ENCODE measurements at regions not wholly inside any gene's neighbourhood (a gene's known extent, or its start where the extent isn't known, plus 50 kb on each side); places are given as distances from the start of the nearest gene placed in this dataset.

DNA sequence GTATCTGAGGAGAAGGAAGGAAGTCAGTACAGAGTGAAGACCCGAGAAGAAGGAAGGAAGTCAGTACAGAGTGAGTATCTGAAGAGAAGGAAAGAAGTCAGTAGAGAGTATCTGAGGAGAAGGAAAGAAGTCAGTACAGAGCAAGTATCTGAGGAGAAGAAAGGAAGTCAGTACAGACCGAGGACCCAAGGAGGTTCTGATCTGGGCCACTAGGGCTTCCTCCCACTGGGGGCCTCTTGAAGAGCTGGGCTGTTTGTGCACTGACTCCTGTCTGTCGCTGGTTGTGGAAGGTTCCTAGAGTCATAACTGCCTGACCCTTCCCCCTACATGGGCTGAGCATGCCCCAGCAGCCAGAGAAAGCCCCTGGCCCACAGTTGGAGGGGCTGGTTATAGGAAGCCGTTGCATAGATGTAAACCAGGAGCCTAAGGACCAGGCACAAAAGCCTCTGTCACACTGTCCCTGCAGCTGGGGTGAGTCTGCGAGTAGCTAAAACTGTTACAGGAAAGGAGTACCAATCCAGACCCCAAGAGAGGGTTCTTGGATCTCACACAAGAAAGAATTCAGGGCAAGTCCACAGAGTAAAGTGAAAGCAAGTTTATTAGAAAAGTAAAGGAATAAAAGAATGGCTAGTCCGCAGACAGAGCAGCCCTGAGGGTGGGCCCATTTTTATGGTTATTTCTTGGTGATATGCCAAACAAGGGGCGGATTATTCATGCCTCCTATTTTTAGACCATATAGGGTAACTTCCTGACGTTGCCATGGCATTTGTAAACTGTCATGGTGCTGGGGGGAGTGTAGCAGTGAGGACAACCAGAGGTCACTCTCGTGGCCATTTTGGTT is 395.9 kb downstream of the PREX1 start:
- WGBS, 2 experiments: 85 to 86% methylated on average over 9 of the region's 9 CpGs
- Histone ChIP-seq H3K4me3 (ENCODE audit: insufficient read depth, low read depth, low read length) (no peak overlapping the region), H3K4me1 (ENCODE audit: control insufficient read depth, insufficient read depth, low read length) (no peaks in the 10 kb centered on the region), H3K27ac (ENCODE audit: insufficient read depth, low read depth, low read length, poor library complexity, severe bottlenecking) (no peak overlapping the region), H3K27me3 (ENCODE audit: control insufficient read depth, insufficient read depth, low read length, poor library complexity, severe bottlenecking) (peaks cover 6% of the 10 kb centered on the region), H3K36me3 (ENCODE audit: control insufficient read depth, insufficient read depth, low read length) (no peaks in the 10 kb centered on the region), H3K9me3 (ENCODE audit: control insufficient read depth, low read length) (no peaks in the 10 kb centered on the region)

DNA sequence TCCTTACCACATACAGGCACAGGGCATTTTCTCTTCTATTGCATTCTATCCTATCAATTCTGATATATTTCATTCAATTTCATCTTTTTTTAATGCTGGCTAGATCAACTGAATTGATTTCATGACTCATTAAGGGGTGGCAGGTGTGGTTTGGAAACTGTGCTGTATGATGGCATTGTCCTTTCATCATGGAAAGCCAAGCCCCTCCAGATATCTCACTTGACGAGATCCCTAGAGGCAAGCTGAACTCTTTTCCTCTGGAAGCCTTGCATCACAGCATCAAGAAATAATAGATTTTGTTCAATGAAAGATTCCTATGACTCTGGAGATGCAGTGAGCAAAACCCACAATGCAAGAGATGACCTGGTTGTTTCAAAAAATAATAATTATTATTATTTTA is 401.2 kb downstream of the PREX1 start:
- Histone ChIP-seq H3K27me3 (ENCODE audit: control insufficient read depth, insufficient read depth, low read length, poor library complexity, severe bottlenecking) (peaks cover 6% of the 10 kb centered on the region), H3K36me3 (ENCODE audit: control insufficient read depth, insufficient read depth, low read length) (no peaks in the 10 kb centered on the region), H3K4me1 (ENCODE audit: control insufficient read depth, insufficient read depth, low read length) (peaks cover 9% of the 10 kb centered on the region), H3K27ac (ENCODE audit: insufficient read depth, low read depth, low read length, poor library complexity, severe bottlenecking) (no peak overlapping the region), H3K4me3 (ENCODE audit: insufficient read depth, low read depth, low read length) (no peak overlapping the region), H3K9me3 (ENCODE audit: control insufficient read depth, low read length) (no peaks in the 10 kb centered on the region)
- WGBS, 2 experiments: 92 to 100% methylated on average over 1 of the region's 1 CpG

DNA sequence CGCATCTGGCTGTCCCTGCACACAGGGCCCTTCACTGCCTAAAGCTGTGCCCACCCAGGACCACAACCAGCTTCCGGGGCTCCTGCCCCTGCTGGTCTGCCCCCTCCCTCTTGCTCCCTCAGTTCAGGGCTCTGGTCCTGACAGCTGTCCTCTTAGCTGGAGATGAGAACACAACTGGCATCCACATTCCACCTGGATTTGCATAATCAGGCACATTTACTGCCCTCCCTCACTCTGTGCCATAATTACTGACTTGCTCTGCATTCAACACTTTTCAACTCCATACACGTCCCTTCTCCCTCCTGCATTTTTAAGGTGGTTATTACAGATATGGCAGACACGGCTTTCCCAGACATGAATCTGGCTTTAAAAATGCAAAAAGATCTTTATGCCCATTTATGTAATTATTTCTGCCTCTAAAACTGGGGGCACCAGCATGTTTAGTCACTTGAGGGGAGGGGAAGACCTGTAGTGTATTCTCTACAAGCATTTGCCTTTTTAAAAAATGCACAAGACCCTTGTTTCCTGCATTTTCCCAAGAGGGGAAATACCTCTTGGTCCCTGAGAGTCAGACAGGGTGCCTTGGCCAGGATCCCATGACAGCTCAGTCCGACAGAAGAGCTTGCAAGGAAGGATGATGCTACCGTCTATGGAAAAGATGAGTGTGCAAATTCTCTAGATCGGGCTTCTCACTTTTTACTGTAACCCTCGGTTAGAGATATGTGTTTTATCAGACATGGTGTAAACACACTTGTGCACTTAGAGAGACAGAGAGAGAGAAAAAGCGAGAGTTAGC is 401.8 kb downstream of the PREX1 start:
- Histone ChIP-seq H3K9me3 (ENCODE audit: control insufficient read depth, low read length) (no peaks in the 10 kb centered on the region), H3K4me1 (ENCODE audit: control insufficient read depth, insufficient read depth, low read length) (peaks cover 9% of the 10 kb centered on the region), H3K27me3 (ENCODE audit: control insufficient read depth, insufficient read depth, low read length, poor library complexity, severe bottlenecking) (peaks cover 12% of the 10 kb centered on the region), H3K4me3 (ENCODE audit: insufficient read depth, low read depth, low read length) (no peak overlapping the region), H3K27ac (ENCODE audit: insufficient read depth, low read depth, low read length, poor library complexity, severe bottlenecking) (no peak overlapping the region), H3K36me3 (ENCODE audit: control insufficient read depth, insufficient read depth, low read length) (no peaks in the 10 kb centered on the region)
- 66 to 75% methylated on average over 9 of the region's 9 CpGs for WGBS, 2 experiments

DNA sequence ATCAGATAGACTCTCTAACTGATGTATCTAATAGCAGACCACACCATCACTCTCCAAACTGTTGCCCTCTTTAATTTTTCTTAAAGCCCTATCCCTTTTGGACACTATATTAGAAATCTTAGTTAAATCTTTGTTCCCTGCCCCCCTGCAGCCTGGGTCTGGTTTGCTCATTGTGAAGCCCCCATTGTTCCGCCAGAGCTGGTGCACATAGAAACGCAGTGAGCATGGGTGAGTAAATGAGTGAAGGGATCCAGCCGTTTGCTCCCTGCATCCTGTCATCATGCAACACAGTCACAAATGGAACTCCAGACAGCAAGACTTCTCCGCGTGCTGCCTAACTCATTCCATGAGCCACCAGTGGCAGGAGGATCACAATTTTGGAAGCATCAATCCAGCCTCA is 402.5 kb downstream of the PREX1 start:
- H3K27ac ChIP-seq (ENCODE audit: insufficient read depth, low read depth, low read length, poor library complexity, severe bottlenecking): no peak overlapping the region
- peaks cover 9% of the 10 kb centered on the region for H3K4me1 ChIP-seq (ENCODE audit: control insufficient read depth, insufficient read depth, low read length)
- peaks cover 17% of the 10 kb centered on the region for H3K27me3 ChIP-seq (ENCODE audit: control insufficient read depth, insufficient read depth, low read length, poor library complexity, severe bottlenecking)
- WGBS, 2 experiments: 66 to 67% methylated on average over 5 of the region's 5 CpGs
- no peaks in the 10 kb centered on the region for H3K9me3 ChIP-seq (ENCODE audit: control insufficient read depth, low read length)
- H3K36me3 ChIP-seq (ENCODE audit: control insufficient read depth, insufficient read depth, low read length): no peaks in the 10 kb centered on the region
- no peak overlapping the region for H3K4me3 ChIP-seq (ENCODE audit: insufficient read depth, low read depth, low read length)

DNA sequence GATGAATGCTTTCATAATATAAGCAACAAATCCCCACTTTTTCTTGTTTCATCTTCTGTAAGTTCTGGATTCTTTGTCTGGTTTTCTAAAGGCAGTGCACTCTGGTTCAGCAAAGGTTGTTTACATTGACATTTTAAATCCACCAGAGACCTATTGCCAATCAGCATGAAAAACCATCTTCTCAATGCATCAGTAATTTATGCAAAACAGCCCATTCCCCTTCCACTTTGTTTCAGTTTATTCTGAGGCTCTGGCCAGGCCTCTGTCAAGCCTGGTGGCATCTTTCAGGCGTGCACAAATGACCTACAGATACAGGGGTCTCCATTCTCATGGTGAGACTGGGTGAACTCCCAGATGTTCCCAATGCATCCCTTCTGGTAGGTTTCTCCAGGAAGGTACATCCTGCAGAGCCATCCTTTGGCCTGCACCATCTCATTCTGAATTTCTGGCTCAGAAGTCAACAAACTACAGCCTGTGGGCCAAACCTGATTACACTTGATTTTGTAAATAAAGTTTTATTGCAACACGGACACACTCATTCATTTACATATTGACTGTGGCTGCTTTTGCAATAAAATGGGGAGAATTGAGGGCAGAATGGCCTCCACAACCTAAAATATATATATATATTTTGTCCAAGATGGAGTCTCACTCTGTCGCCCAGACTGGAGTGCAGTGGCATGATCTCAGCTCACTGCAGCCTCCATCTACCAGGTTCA is 405.4 kb downstream of the PREX1 start:
- 90 to 96% methylated on average over 2 to 3 of the region's 3 CpGs for WGBS, 2 experiments
- H3K9me3 ChIP-seq (ENCODE audit: control insufficient read depth, low read length): no peaks in the 10 kb centered on the region
- peaks cover 15% of the 10 kb centered on the region for H3K4me1 ChIP-seq (ENCODE audit: control insufficient read depth, insufficient read depth, low read length)
- H3K36me3 ChIP-seq (ENCODE audit: control insufficient read depth, insufficient read depth, low read length): no peaks in the 10 kb centered on the region
- H3K27ac ChIP-seq (ENCODE audit: insufficient read depth, low read depth, low read length, poor library complexity, severe bottlenecking): no peak overlapping the region
- H3K27me3 ChIP-seq (ENCODE audit: control insufficient read depth, insufficient read depth, low read length, poor library complexity, severe bottlenecking): peaks cover 27% of the 10 kb centered on the region
- no peak overlapping the region for H3K4me3 ChIP-seq (ENCODE audit: insufficient read depth, low read depth, low read length)

DNA sequence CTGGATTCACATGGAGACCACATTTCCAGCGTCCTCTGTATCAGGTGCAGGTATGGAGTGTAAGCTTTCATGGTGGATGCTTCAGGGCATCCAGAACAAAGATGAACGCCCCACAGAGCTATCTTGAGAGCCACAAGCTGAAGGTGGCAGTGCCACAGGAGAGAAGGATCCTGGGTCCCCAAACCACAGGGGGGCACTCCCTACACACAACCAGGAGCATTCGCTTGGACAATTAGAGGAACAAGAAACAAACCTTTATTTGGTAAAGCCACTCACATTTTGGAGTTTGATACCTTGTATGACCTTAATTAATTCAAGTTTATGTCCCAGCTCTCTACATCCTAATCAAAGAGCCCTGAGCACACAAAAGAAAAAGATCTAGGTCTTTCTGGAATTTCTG is 406.3 kb downstream of the PREX1 start:
- peaks cover 35% of the 10 kb centered on the region for H3K27me3 ChIP-seq (ENCODE audit: control insufficient read depth, insufficient read depth, low read length, poor library complexity, severe bottlenecking)
- H3K9me3 ChIP-seq (ENCODE audit: control insufficient read depth, low read length): no peaks in the 10 kb centered on the region
- H3K4me1 ChIP-seq (ENCODE audit: control insufficient read depth, insufficient read depth, low read length): peaks cover 15% of the 10 kb centered on the region
- no peak overlapping the region for H3K27ac ChIP-seq (ENCODE audit: insufficient read depth, low read depth, low read length, poor library complexity, severe bottlenecking)
- no peak overlapping the region for H3K4me3 ChIP-seq (ENCODE audit: insufficient read depth, low read depth, low read length)
- H3K36me3 ChIP-seq (ENCODE audit: control insufficient read depth, insufficient read depth, low read length): no peaks in the 10 kb centered on the region
- WGBS, 2 experiments: 94 to 96% methylated on average over 3 of the region's 3 CpGs

DNA sequence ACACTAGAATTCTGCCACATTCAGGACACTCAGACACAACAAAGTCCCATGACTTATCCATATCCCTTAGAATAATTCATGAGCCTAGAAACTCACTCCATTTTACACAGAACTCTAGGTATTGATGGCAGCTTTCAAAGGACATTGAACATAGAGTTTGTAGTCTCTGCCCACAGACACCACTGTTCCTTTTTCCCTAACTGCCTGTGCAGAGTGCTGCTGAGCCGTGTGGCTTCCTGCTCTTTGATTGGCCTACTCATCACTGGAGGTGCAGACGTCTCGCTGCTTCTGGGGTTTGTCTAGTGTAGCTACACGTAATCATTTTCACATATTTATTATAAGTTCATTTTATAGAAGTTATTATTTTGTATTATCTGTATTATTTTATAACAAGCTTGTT is 407.6 kb downstream of the PREX1 start:
- Histone ChIP-seq H3K27me3 (ENCODE audit: control insufficient read depth, insufficient read depth, low read length, poor library complexity, severe bottlenecking) (peaks cover 46% of the 10 kb centered on the region), H3K36me3 (ENCODE audit: control insufficient read depth, insufficient read depth, low read length) (no peaks in the 10 kb centered on the region), H3K9me3 (ENCODE audit: control insufficient read depth, low read length) (no peaks in the 10 kb centered on the region), H3K27ac (ENCODE audit: insufficient read depth, low read depth, low read length, poor library complexity, severe bottlenecking) (no peak overlapping the region), H3K4me3 (ENCODE audit: insufficient read depth, low read depth, low read length) (no peak overlapping the region), H3K4me1 (ENCODE audit: control insufficient read depth, insufficient read depth, low read length) (peaks cover 6% of the 10 kb centered on the region)
- 85 to 95% methylated on average over 1 to 2 of the region's 4 CpGs for WGBS, 2 experiments

DNA sequence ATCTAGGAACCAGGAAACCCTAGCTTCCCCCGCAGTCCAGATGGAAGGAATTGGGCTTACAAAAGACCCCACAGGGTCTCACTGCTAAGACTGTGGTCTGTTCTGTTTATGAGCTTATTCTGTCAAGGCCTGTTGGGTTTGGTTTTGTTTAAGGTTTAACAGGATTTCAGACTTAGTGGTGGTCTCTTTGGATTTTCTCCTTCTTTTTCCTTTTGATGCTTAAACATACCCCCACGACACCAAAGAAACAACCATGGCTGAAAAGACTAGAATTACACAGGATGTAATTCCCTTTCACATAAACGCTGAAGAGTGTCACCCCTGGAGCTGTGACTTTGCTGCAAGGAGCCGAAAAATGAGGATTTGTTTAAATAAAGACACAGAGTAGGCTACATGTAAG is 408.6 kb downstream of the PREX1 start:
- H3K36me3 ChIP-seq (ENCODE audit: control insufficient read depth, insufficient read depth, low read length): no peaks in the 10 kb centered on the region
- peaks cover 6% of the 10 kb centered on the region for H3K4me1 ChIP-seq (ENCODE audit: control insufficient read depth, insufficient read depth, low read length)
- H3K27ac ChIP-seq (ENCODE audit: insufficient read depth, low read depth, low read length, poor library complexity, severe bottlenecking): no peak overlapping the region
- no peak overlapping the region for H3K4me3 ChIP-seq (ENCODE audit: insufficient read depth, low read depth, low read length)
- 38 to 67% methylated on average over 4 of the region's 4 CpGs for WGBS, 2 experiments
- peaks cover 54% of the 10 kb centered on the region for H3K27me3 ChIP-seq (ENCODE audit: control insufficient read depth, insufficient read depth, low read length, poor library complexity, severe bottlenecking)
- no peaks in the 10 kb centered on the region for H3K9me3 ChIP-seq (ENCODE audit: control insufficient read depth, low read length)

DNA sequence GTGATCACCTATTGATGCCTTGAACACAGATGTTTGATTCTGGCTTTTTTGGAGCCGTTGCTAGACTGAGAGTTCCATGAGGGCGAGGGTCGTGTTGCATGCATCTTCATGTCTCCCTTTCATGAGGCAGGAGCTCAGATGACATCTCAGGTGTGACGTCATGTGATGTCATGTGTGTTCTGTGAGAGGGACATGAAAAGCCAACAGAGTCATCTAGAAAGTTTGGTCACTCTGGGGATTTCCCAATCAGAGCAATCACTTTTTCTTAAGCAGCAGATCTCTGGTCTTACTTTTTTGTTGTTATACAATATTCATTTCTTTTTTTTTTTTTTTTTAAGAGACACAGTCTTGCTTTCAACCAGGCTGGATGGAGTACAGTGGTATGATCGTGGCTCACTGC is 411.8 kb downstream of the PREX1 start:
- 61 to 62% methylated on average over 5 of the region's 5 CpGs for WGBS, 2 experiments
- Histone ChIP-seq H3K4me3 (ENCODE audit: insufficient read depth, low read depth, low read length) (no peak overlapping the region), H3K27me3 (ENCODE audit: control insufficient read depth, insufficient read depth, low read length, poor library complexity, severe bottlenecking) (peaks cover 54% of the 10 kb centered on the region), H3K27ac (ENCODE audit: insufficient read depth, low read depth, low read length, poor library complexity, severe bottlenecking) (no peak overlapping the region), H3K36me3 (ENCODE audit: control insufficient read depth, insufficient read depth, low read length) (no peaks in the 10 kb centered on the region), H3K4me1 (ENCODE audit: control insufficient read depth, insufficient read depth, low read length) (peaks cover 6% of the 10 kb centered on the region), H3K9me3 (ENCODE audit: control insufficient read depth, low read length) (no peaks in the 10 kb centered on the region)

DNA sequence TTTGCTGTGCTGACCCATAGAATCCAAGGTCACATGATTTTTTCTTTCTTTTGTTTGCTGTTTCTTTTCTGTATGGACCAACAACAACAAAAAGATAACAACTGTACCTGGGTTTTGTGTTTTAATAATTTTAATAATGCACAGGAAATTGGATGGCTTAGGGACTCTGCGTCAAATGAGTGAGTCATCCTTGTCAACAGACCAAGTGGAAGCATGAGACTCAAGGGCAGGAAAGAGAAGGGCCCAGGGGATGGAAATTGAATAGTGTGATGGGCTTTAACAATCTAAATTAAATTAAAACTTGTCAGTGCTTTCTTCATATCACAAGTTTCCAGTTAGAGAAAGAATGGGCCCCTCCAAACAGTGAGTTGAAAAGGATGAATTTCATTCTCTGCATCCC is 413.0 kb downstream of the PREX1 start:
- Histone ChIP-seq H3K4me1 (ENCODE audit: control insufficient read depth, insufficient read depth, low read length) (peaks cover 6% of the 10 kb centered on the region), H3K36me3 (ENCODE audit: control insufficient read depth, insufficient read depth, low read length) (no peaks in the 10 kb centered on the region), H3K27me3 (ENCODE audit: control insufficient read depth, insufficient read depth, low read length, poor library complexity, severe bottlenecking) (peaks cover 49% of the 10 kb centered on the region), H3K27ac (ENCODE audit: insufficient read depth, low read depth, low read length, poor library complexity, severe bottlenecking) (no peak overlapping the region), H3K4me3 (ENCODE audit: insufficient read depth, low read depth, low read length) (no peak overlapping the region), H3K9me3 (ENCODE audit: control insufficient read depth, low read length) (no peaks in the 10 kb centered on the region)
- 91 to 100% methylated on average over 1 of the region's 1 CpG for WGBS, 2 experiments
